ENCODE measurements at regions not wholly inside any gene's neighbourhood (a gene's known extent, or its start where the extent isn't known, plus 50 kb on each side); places are given as distances from the start of the nearest gene placed in this dataset.

DNA sequence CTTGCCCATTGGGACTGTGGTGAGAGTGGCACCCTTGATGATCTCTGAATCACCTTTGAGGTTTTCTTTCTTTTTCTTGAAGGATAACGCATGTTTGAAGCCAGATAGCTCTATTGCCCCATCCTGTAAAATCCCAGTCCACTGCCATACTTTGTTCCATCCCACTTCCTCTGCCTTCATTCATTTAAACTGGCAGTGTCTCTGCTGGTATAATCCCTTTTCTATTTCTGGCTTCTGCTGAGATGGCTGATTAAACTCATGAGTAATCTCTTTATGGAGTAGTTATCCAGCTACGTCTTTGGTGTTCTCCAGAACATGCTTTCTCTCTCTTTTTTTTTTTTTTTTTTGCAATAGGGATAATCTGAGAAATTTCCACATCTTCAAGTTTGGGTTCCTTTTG, 656.5 kb upstream of the SALL1 start:
- DNase-seq (ENCODE audit: low read depth, low spot score), result no peak

DNA sequence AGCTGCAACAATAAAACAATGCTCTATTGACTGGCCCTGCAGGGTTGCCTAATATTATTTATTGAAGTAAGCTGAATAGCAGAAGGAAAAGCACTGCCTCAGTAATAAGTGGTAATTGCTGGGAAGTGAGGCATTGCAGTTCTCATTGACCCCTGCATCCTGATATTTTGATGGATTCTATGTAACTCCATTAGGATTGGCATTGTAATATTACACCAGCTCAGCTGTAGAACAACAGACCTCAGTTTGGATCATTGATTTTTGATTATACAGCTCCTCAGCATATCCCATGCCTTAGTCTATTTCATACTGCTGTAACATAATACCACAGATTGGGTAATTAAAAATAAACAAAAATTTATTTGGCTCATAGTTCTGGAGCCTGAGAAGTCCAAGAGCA, 650.6 kb upstream of the SALL1 start:
- DNase-seq (ENCODE audit: low read depth, low spot score), result no peak

DNA sequence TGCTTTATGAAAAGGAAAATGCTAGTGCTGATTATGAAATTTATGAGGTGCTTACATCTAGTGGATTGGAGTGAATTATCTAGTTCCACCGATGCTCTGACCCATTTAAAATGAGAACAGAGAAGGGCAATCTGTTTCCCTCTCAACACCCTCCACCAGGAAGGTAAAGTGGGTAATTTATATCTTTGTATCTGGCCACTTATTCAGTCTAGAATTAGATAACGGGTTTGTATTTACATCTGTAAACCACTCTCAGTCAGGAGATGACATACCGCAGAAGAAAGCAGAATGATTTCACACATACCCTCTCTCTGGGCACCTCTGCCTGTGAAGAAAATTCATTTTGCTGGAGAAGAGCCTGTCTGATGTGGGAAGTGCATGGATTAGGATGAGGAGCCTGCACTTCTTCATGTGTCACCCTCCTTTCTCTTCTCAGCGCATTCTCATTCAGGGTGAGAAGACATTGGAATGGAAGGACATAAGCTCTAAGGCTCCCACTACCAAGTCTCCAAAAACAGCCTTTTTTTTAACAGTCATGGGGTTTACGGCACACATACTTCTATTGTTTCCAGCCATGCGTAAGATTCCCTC, 646.7 kb upstream of the SALL1 start:
- no peak for DNase-seq (ENCODE audit: low read depth, low spot score)

DNA sequence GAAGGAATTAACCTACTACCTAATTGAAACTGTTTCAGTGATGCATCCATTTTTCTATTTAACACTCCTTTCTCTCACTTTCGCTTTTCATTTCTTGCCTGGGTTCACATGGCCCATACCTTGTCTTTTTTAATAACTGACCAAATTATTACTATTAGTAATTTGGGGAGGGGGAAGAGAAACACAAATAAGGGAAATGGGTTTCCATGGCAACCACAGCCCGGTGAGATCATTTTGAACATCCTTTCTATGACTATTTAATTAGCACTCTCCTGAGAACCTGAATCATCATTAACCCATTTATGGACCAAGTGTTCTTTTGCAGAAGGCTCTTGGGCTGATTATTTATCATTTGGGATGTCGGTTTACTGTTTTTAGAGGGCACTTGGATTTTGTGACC, 628.2 kb upstream of the SALL1 start:
- DNase-seq (ENCODE audit: low read depth, low spot score), result no peak

DNA sequence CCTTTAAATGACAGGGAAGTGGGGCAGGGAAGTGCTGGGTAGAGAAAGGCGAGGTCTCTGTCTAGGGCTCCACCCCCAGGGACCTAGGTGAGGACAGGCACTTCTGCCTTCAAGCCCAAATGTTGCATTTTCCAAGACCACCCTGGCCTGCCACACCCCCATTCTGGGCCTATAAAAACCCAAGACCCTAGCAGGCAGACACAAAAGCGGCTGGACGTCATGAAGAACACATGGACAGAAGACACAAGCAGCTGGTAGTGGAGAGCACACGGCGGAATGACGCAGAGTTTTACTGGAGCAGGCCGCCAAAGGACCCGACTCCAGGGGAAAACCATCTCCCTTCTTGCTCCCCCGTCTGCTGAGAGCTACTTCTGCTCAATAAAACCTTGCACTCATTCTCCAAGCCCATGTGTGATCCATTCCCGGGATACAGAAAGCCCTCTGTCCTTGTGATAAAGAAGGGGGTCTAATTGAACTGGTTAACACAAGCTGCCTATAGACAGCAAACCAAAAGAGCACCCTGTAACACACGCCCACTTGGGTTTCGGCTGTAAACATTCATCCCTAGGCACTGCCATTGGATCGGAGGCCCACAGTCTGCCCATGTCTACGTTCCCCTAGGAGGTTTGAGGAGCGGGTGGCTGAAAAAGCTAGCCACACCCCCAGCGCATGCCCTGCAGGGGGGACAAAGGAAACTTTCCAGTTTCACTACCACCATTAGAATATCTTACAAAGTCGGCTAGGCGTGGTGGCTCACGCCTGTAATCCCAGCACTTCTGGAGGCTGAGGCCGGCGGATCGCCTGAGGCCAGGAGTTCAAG, 622.2 kb upstream of the SALL1 start:
- DNase-seq (ENCODE audit: low read depth, low spot score), result no peak

DNA sequence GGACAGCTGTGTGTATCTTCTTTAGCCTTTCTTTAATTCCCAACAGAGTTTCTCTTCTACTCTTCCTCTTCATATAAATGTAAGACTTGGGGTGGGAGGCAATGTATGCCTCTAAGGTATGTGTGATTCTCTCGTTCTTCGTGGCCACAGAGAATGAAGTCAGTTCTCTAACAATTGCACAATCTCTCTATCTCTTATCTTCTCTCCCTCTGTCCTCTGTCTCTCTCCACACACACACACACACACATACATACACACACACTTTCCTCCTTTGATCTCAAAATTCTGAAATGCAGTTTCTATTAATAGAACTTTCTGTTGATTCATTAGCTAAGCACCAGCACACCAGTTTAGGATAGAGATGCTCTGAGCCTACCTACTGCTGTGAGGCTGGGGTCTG, 615.7 kb upstream of the SALL1 start:
- DNase-seq (ENCODE audit: low read depth, low spot score), result no peak

DNA sequence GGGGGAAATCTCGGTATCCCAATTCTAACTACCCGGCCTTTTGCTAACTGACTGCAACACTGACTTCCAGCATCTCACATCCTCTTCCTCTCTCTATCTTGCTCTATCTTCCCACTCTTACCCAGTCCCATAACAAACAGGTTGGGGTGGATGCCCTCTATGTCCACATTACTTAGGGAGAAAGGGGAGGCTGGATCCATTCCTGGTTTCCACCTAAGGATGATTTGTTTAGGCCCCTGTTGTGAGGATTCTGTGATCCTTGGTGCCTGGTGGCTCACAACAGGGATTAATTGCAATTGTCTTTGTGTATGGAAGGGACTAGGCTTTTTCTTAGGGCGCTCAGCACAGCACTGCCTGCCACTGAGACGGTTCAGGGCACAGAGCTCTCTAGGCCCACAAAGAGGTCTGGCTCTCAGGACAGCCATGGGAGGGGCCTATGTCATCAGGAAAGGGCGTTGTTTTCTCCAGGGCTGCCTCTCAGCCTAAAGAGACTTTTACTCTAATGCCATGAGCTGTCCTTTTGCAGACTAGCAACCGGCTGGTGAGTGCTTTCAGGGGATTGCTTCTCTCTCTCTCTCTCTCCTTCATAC, 612.1 kb upstream of the SALL1 start:
- no peak for DNase-seq (ENCODE audit: low read depth, low spot score)

DNA sequence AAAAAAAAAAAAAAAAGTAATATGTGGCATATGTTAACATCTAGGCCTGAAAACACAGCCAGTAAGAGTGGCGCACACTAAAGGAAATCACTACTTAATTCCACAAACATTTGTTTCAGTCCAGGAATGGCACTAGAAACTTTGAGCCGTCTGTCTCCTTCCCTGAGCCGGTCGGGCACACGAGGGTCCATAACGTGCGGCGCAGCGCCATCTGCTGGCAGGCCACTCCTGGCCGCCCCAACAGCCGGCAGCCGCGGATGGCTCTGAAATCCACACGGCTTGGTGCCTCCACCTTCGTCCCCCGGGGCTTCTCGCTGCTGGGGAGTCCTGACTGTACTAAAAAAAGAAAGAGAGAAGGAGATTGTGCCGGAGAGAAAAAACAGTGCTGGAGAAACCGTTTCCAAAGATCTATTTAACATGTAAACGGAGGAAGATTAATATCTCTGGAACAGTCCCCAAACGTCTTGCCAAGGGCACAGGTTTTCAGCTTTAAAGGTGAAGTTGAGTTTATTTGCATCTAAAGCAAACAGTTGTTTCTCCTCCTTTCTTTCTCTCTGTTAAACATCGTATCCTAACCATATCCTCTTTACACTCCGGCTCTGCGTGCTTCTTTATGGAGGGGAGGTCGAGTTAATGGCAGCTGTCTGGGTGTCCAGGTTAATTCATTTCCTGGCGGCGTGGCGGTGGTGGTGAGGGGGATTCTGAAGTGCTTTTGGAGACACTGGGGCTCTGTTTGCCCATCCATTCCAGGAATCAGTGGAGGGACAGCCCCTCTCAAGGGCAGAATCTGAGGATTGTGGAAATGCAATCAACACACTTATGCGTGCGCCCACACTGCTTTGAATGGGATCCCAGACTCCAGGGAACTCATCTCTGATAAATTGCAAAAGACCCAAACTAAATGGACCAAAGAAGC, 611.3 kb upstream of the SALL1 start:
- DNase-seq (ENCODE audit: low read depth, low spot score), result no peak

DNA sequence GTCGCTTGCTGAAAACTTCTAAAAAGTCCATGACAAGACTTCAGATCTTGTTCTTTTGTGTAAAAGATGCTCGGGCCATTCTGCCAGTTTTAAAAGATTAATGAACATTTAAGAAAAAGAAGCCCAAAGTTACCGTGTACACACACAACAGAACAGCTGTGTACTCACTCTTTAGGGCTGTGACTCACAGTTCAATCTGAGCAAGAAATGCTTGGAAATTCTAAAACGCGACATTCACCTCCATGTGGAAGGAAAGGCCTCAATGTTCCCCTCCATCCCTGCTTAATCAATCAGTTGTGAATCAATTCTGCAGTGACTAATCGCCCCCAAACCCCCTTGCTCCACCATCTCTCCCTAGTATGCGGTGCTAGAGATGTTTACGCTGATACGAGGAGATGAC, 609.9 kb upstream of the SALL1 start:
- no peak for DNase-seq (ENCODE audit: low read depth, low spot score)

DNA sequence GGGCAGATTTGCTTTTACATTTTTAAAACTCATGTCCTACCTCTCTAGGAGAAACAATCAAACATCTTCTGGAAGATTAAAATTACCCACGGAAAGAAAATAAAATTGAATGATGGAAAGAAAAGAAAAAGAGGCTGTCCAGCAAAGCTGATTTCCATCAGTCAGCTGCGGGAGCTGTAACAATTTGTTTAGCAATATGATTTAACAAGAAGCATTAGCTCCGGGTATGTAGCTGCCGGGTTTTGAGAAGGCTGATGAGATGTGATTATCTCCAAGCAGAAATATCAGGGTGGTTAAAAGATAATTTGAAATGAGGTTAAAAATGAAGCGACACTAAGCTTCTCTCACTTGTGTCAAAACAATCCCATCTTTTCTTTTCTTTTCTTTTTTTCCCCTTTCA, 608.9 kb upstream of the SALL1 start:
- DNase-seq (ENCODE audit: low read depth, low spot score), result no peak

DNA sequence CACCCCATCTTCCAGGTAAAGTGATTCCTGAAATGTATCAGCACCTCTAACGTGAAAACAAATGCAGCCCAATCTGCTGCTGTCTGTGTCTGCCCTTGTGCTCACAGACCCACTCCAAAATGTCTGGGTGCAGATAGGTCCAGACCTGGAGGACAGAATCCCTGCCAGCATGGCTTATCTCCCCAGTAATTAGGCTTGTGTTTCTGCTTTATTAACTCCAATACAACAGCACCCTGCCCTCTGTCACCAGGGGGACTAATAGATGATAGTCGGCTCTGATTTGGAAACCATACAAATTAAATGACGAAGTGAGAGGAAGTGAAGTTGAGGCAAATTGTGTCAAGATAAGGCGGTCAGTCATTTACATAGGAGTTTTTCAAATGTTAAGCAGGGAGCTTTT, 608.3 kb upstream of the SALL1 start:
- DNase-seq (ENCODE audit: low read depth, low spot score), result no peak

DNA sequence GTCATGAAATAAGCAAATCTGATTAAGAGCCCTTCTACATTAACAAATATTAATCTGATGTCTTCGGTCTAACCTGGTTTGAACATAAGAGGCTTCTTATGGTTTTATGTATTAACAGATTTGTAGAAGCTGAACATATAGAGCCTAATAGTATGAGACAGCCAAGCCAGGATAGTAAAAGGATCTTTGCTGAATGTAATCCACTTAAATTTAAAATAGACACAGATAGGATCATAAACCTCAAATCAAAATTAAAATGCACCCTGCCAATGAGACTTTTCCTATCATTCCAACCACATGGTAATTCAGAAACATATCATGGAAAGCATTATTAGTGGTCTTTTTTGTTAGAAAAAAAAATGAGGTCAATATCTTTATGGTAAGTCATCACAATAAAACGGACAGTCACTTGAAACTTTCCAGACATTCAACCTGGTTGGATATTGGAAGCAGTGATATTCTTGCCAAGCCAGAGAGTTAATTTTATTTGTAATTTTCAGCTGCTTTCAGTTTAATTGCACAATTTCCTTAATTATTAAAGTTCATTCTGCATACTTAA, 606.9 kb upstream of the SALL1 start:
- no peak for DNase-seq (ENCODE audit: low read depth, low spot score)

DNA sequence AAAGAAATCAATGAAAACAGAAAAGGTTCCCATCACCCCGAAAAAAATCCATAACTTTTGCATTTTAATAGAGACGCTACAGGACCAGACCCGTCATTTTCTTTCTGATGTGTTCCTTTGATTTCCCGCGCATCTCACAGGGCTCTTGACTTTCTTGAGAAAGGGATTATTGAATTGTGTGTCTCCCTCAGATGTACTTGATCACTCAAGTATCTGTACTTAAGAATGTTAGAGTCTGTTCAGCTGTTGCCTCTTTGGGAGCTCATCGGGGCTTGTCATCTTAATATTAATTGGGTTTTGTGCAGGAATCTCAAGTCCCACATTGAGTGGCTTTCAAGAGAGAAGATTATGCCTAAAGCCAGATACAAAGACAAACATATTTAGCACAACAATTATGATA, 606.4 kb upstream of the SALL1 start:
- no peak for DNase-seq (ENCODE audit: low read depth, low spot score)

DNA sequence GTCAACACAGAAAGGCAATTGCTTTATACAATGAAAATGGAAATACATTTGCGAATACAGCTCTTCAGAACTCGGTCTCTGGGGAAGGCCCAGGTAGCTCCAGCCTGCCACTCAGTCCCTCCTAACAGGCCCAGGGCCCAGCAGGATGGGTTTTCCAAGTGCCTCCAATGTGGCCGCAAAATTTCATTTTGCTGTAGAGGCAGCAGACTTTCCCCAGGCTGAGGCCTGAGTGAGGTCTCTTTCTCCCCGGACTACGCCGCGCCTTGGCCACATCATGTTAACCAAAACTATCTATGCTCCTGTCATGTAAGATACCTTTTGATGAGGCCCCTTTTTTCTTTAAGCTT, 606.0 kb upstream of the SALL1 start:
- no peak for DNase-seq (ENCODE audit: low read depth, low spot score)

DNA sequence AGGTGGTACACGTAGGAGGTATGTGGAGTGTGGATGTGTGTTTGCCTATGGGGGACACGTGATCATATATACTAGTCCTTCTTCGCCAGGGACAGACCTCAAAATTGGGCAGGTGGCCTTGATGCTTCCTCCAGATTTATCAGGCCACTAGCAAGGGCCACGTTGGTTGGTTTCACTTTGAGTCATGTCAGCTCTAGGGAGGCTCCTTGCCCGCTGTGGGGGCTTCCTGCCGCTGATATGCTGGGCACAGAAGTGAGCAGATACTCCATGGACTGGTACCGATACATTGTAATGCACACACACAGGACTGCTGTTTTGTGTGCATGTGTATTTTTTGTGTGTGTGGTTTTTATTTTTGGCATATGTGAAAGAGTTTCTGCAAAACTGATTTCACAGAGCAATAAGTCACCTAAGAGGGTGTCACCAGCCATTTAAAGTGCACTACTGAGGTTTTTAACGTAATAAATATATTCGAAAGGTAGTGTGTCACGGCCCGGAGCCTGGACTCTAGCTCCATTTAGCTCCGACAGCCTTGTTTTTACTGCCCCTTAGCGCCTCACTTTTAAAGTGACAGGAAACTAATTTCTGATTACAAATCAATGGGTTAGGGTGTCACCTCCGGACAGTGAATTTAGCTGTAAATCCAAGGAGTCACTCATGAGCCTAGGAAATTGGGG, 605.5 kb upstream of the SALL1 start:
- no peak for DNase-seq (ENCODE audit: low read depth, low spot score)

DNA sequence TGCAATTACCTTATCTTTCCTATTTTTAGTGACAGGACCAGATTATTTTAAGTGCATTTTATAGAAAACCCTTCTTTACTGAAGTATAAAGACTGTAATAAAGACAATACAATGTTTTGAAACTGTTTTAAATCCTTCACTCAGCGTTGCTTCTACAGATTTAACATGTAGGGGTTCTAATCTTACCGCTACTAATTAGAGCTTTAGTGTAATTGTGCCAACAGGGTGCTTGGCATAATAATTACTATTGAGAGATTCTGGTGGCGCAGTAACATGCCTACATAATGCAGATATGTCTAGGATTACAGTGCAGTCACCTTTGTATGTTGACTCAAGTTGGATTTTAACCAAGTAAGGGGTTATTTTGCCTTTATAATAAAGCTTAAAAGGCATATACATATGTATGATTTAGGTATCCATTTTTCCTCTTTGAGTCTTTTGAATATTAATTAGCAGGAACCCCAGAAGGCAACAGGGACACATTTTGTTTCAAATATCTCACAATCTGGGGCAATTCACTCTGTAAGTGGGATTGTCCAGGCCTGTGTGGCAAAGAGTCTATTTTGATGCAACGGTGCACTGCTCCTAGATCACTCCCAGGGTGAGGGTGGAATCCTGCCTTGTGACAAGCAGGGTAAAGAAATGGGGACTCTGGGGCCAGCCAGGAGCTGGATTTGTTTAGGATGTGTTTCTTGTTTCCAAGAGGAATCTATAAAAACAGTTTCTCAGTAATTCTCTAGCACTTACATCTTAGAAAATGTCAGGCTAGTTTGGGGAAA, 604.7 kb upstream of the SALL1 start:
- DNase-seq (ENCODE audit: low read depth, low spot score), result no peak

DNA sequence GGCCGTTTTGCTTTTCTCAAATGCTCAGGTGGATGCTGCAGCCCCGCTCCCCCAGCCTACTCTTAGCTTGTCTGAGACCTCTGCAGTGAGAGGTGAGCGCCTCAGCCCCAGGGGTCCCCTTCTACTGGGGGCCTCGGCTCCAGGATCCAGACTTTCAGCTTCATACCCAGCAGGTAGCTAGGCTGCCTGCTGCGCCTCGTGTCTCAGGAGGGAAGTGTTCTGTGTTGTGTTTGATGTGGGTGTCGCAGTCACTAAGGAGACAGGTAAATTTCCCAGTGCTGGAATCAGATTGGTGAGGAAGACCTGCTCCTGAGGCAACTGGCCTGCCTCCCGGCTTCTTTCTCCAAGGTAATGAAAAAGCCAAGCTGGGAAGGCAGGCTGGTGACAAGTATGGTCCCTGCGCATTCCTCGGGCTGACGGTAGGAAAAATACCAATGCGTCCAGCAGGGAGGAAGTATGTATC, 604.0 kb upstream of the SALL1 start:
- DNase-seq (ENCODE audit: low read depth, low spot score), result no peak

DNA sequence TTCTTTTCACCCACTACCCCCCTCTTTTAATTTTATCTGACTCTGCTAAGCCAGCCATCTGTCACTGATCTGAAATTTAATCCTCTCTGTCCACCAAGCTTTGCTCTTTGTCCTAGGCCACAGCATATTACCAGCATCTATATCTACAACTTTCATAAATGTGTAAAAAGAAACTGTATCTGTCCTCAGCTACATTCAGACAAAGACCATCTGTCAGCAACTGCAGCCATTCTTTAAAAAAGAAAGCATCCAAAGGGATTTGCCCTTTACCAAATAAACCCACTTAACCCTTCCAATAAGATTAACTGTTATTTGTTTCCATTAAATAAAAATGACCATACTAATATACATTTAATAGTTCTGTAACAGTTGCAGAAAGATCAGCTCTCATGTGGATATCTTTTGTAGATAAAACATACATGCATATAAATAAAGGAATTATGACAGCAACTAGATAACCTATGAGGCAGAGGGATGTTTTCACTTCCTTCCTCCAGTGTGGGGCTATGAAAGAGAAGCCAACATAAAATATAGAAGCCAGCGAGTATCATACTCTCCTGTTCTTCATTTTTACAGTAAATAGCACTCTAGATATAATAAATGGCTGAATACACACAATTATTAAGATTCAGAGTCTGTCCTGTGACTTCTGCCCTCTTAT, 602.5 kb upstream of the SALL1 start:
- no peak for DNase-seq (ENCODE audit: low read depth, low spot score)

DNA sequence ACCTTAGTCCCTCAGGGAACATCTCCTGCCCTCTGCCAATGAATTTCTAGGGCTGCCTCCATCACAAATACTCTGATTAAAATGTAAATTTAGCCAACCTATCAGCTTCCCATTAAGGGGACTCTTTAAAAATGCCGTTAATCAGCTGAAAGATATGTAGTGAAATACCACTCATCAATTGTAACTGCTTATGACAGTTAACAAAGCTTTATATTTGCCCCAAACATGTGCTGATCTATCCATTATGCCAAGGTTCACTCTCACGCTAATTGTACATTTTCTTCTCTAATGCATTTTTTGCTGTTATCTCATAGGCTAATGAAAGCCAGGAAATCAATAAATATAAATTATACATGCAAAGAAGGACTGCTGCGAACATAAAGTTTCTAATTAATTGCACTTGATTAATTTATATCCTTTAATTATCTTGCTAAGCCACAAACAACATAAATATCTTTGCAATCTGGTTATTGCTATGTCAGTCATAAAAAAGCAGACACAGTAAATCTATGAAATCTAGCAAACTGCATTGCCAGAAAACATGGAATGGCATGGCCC, 601.4 kb upstream of the SALL1 start:
- no peak for DNase-seq (ENCODE audit: low read depth, low spot score)

DNA sequence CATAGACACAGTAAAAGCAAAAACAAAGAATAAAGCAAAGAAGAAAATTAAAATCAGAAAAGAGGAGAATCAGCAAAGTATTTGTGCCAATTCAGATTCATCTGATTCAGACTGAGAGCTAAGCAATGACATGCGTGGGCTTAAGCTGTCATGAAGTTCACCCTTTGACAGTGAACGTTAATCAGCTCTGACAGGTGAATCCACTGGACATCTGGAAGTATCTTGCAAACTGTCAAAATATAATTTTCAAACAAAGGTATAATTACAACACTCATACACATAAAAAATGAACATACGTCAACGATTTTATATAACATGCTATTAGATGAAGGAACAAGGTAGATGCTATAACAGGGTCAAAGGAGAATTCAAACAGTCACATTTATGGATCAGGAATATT, 596.3 kb upstream of the SALL1 start:
- no peak for DNase-seq (ENCODE audit: low read depth, low spot score)

All from iPS DF 19.7 (cell line).